RPMI7951 (cell line): ENCODE measurements at regions not wholly inside any gene's neighbourhood (a gene's known extent, or its start where the extent isn't known, plus 50 kb on each side); places are given as distances from the start of the nearest gene placed in this dataset.
A peak's percentile ranks its signal among the peaks of the same experiment; 100 is the strongest.

ENCODE experiments used
- DNase-seq: peaks from one replicate; pipeline ENCODE4 v3.0.0-alpha.2; 2012; ENCODE audit warnings: low read depth

GRCh38 chr3:124243177-124243859 lies 251.4 kb upstream of the ROPN1 start:
- DNase-seq = no peak

GRCh38 chr3:124246376-124246775 lies 254.5 kb upstream of the ROPN1 start:
- DNase-seq = no peak

GRCh38 chr3:124246949-124247348 lies 255.0 kb upstream of the ROPN1 start:
- peak; percentile 26 for DNase-seq

GRCh38 chr3:124248471-124249028 lies 256.6 kb upstream of the ROPN1 start:
- DNase-seq = peak; percentile 84

- peak; percentile 16 for DNase-seq
These were observed 257.1 kb upstream of the ROPN1 start for GRCh38 chr3:124249038-124249437.

- peak; percentile 26 for DNase-seq
These were observed 258.1 kb upstream of the ROPN1 start for GRCh38 chr3:124250053-124250452.

- DNase-seq = no peak
These were observed 264.2 kb upstream of the ROPN1 start for GRCh38 chr3:124256156-124256555.

- DNase-seq = no peak
These were observed 264.7 kb upstream of the ROPN1 start for GRCh38 chr3:124256599-124256998.

GRCh38 chr3:124257336-124257864 lies 265.5 kb upstream of the ROPN1 start:
- no peak for DNase-seq

- DNase-seq = peak; percentile 83
These were observed 266.2 kb upstream of the ROPN1 start for GRCh38 chr3:124258057-124258500.

GRCh38 chr3:124260206-124260915 lies 268.4 kb upstream of the ROPN1 start:
- DNase-seq = peak; percentile 89

- no peak for DNase-seq
These were observed 269.4 kb upstream of the ROPN1 start for GRCh38 chr3:124261306-124261705.

- peak; percentile 94 for DNase-seq
These were observed 271.2 kb upstream of the ROPN1 start for GRCh38 chr3:124263168-124263567.

- no peak for DNase-seq
These were observed 272.4 kb upstream of the ROPN1 start for GRCh38 chr3:124264346-124264745.

GRCh38 chr3:124266487-124266886 lies 274.6 kb upstream of the ROPN1 start:
- peak; percentile 73 for DNase-seq

- no peak for DNase-seq
These were observed 275.5 kb upstream of the ROPN1 start for GRCh38 chr3:124267406-124267805.

- DNase-seq = no peak
These were observed 276.4 kb upstream of the ROPN1 start for GRCh38 chr3:124268355-124268754.

GRCh38 chr3:124269619-124270018 lies 277.7 kb upstream of the ROPN1 start:
- DNase-seq = no peak

GRCh38 chr3:124272605-124273151 lies 280.8 kb upstream of the ROPN1 start:
- DNase-seq = peak; percentile 49

GRCh38 chr3:124273651-124274050 lies 281.7 kb upstream of the ROPN1 start:
- no peak for DNase-seq

GRCh38 chr3:124274051-124274450 lies 282.1 kb upstream of the ROPN1 start:
- no peak for DNase-seq

GRCh38 chr3:124275412-124275811 lies 283.5 kb upstream of the ROPN1 start:
- no peak for DNase-seq
